CD14-positive monocyte (primary cell): ENCODE measurements at regions not wholly inside any gene's neighbourhood (a gene's known extent, or its start where the extent isn't known, plus 50 kb on each side); places are given as distances from the start of the nearest gene placed in this dataset.

ENCODE experiments used
- DNase-seq, 3 donors: peaks; one replicate each; pipeline ENCODE4 v3.0.0-alpha.2; 2011 to 2022
- H2AFZ ChIP-seq: 2 replicates; pipeline ENCODE4 v1.6.0; 2012; ENCODE audit warnings: mild to moderate bottlenecking, low read depth, low read length, inconsistent platforms; ENCODE audit not compliant: insufficient read depth, poor library complexity, severe bottlenecking
- H3K27ac ChIP-seq, 2 donors: 1 replicate in 1 of 2; 2 replicates in 1 of 2; pipeline ENCODE4 v1.5.1; 2012 to 2013; ENCODE audit warnings: low read length in 2 of 2, control low read depth in 1 of 2, inconsistent platforms in 1 of 2, low read depth in 1 of 2, mild to moderate bottlenecking in 1 of 2
- H3K27me3 ChIP-seq, 2 donors: one replicate each; pipeline versions ENCODE4 v1.6.0 to v1.6.1; 2011 to 2013; ENCODE audit warnings: low read length in 2 of 2; ENCODE audit not compliant: control insufficient read depth in 2 of 2, insufficient read depth in 2 of 2
- H3K36me3 ChIP-seq, 2 donors: replicated peaks in 1 of 2; 1 replicate in 1 of 2; 2 replicates in 1 of 2; pipeline versions ENCODE4 v1.5.1 to v1.6.1; 2012 to 2013; ENCODE audit warnings: low read length in 2 of 2, control low read depth in 1 of 2, inconsistent platforms in 1 of 2, mild to moderate bottlenecking in 1 of 2; ENCODE audit not compliant: insufficient read depth in 2 of 2, control insufficient read depth in 1 of 2
- H3K4me1 ChIP-seq, 2 donors: 1 replicate in 1 of 2; 2 replicates in 1 of 2; pipeline versions ENCODE4 v1.5.1 to v1.6.1; 2012 to 2013; ENCODE audit warnings: low read length in 2 of 2, control low read depth in 1 of 2, inconsistent platforms in 1 of 2, mild to moderate bottlenecking in 1 of 2, moderate library complexity in 1 of 2; ENCODE audit not compliant: insufficient read depth in 2 of 2, control insufficient read depth in 1 of 2
- H3K4me2 ChIP-seq: replicated peaks from 2 replicates; pipeline ENCODE3; 2012; ENCODE audit warnings: low read length, moderate library complexity, mild to moderate bottlenecking; ENCODE audit not compliant: poor library complexity, severe bottlenecking; ENCODE audit errors: extremely low read depth
- H3K4me3 ChIP-seq, 3 experiments: fragments of 200-600 bp in 1 of 3; sonication (generic) in 1 of 3; replicated peaks in 1 of 3; 1 replicate in 2 of 3; 2 replicates in 1 of 3; pipeline ENCODE4 v1.5.1; 2011 to 2013; ENCODE audit warnings: low read length in 3 of 3, mild to moderate bottlenecking in 3 of 3, control low read depth in 2 of 3, low read depth in 2 of 3, inconsistent platforms in 1 of 3, moderate library complexity in 1 of 3
- H3K79me2 ChIP-seq: 2 replicates; pipeline ENCODE4 v1.6.0; 2012; ENCODE audit warnings: mild to moderate bottlenecking, control low read depth, inconsistent platforms, low read length, moderate library complexity; ENCODE audit not compliant: insufficient read depth
- H3K9ac ChIP-seq: 2 replicates; pipeline ENCODE4 v1.6.0; 2017; ENCODE audit warnings: low read length, mild to moderate bottlenecking; ENCODE audit not compliant: insufficient read depth, poor library complexity, severe bottlenecking
- H3K9me3 ChIP-seq, 2 donors: replicated peaks in 1 of 2; 1 replicate in 1 of 2; 2 replicates in 1 of 2; pipeline versions ENCODE4 v1.5.1 to v1.6.1; 2012 to 2013; ENCODE audit warnings: low read length in 2 of 2, control low read depth in 1 of 2; ENCODE audit not compliant: control insufficient read depth in 1 of 2, insufficient read depth in 1 of 2
- H4K20me1 ChIP-seq: 2 replicates; pipeline ENCODE4 v1.6.0; 2012; ENCODE audit warnings: mild to moderate bottlenecking, low read length, control low read depth, moderate library complexity; ENCODE audit not compliant: insufficient read depth
- H3K27ac Mint-ChIP-seq, 7 donors: one replicate each; pipeline ENCODE4 v1.8.0; 2020; ENCODE audit warnings: mild to moderate bottlenecking in 7 of 7, mixed read lengths in 7 of 7, moderate library complexity in 6 of 7, inconsistent platforms in 2 of 7
- H3K27me3 Mint-ChIP-seq, 3 donors: one replicate each; pipeline ENCODE4 v1.8.0; 2021 to 2022; ENCODE audit warnings: low read depth in 3 of 3, mild to moderate bottlenecking in 3 of 3, mixed read lengths in 3 of 3, moderate library complexity in 3 of 3, inconsistent platforms in 1 of 3
- H3K36me3 Mint-ChIP-seq, 2 donors: one replicate each; pipeline ENCODE4 v1.8.0; 2020; ENCODE audit warnings: mixed read lengths in 2 of 2, inconsistent platforms in 1 of 2, mild to moderate bottlenecking in 1 of 2
- H3K4me1 Mint-ChIP-seq: one replicate; pipeline ENCODE4 v1.8.0; 2020; ENCODE audit warnings: mild to moderate bottlenecking, mixed read lengths
- H3K4me3 Mint-ChIP-seq, 2 donors: one replicate each; pipeline ENCODE4 v1.8.0; 2020; ENCODE audit warnings: mild to moderate bottlenecking in 2 of 2, mixed read lengths in 2 of 2, moderate library complexity in 1 of 2
- H3K9me3 Mint-ChIP-seq, 7 donors: one replicate each; pipeline ENCODE4 v1.8.0; 2020 to 2022; ENCODE audit warnings: mixed read lengths in 7 of 7, mild to moderate bottlenecking in 6 of 7, moderate library complexity in 6 of 7, inconsistent platforms in 2 of 7
- CTCF ChIP-seq: fragments of 200-600 bp; IDR thresholded peaks from one replicate; pipeline ENCODE4 v1.8.0; 2022; ENCODE audit warnings: antibody characterized with exemption, mild to moderate bottlenecking
- WGBS: methylation state at CpG from one replicate; pipeline ENCODE4 v1.1.5; 2013; ENCODE audit warnings: missing lambda C conversion rate; ENCODE audit not compliant: insufficient coverage; 5-methylcytosine and 5-hydroxymethylcytosine counted together
- intact Hi-C, 2 donors: fragments of 100-400 bp; cut with micrococcal nuclease; formaldehyde crosslinking; loops; one replicate each; pipeline versions ENCODE4 v1.15.0 to v1.15.1; 2023

GRCh38 chr16:24624102-24624501 is 84.7 kb downstream of the RBBP6 start:
- no peaks in the 10 kb centered on the region for H3K79me2 ChIP-seq
- H3K4me1 Mint-ChIP-seq: no peaks in the 10 kb centered on the region
- no peak overlapping the region for H3K4me3 ChIP-seq
- peaks cover 0 to 6% (median 2%) of the 10 kb centered on the region in 3 donors for H3K27me3 Mint-ChIP-seq
- no peak for DNase-seq
- H3K4me1 ChIP-seq: no peaks in the 10 kb centered on the region
- no peaks in the 10 kb centered on the region for H3K36me3 Mint-ChIP-seq
- no peak overlapping the region for H3K9ac ChIP-seq
- no peaks in the 10 kb centered on the region for H3K27me3 ChIP-seq
- no peaks in the 10 kb centered on the region for H3K36me3 ChIP-seq
- no peaks in the 10 kb centered on the region for H4K20me1 ChIP-seq
- WGBS: 90% methylated on average over 8 of the region's 9 CpGs
- no peak overlapping the region for H2AFZ ChIP-seq
- H3K27ac Mint-ChIP-seq: peak overlapping the region in 1 of 7 donors; percentile 13
- intact Hi-C loops: no loop called here
- TF ChIP-seq CTCF: no peak
- H3K9me3 ChIP-seq: no peaks in the 10 kb centered on the region
- H3K27ac ChIP-seq: no peak overlapping the region
- H3K4me2 ChIP-seq: no peak overlapping the region
- no peak overlapping the region for H3K4me3 Mint-ChIP-seq
- H3K9me3 Mint-ChIP-seq: no peaks in the 10 kb centered on the region

GRCh38 chr16:24626256-24626655 is 86.9 kb downstream of the RBBP6 start:
- no peaks in the 10 kb centered on the region for H3K27me3 ChIP-seq
- no peaks in the 10 kb centered on the region for H4K20me1 ChIP-seq
- H3K9me3 Mint-ChIP-seq: peaks cover 0 to 3% (median 0%) of the 10 kb centered on the region in 7 donors
- peaks cover 2 to 7% (median 2%) of the 10 kb centered on the region in 3 donors for H3K27me3 Mint-ChIP-seq
- TF ChIP-seq CTCF: no peak
- no CpG with 5 or more reads among the region's 2 CpGs for WGBS
- H3K79me2 ChIP-seq: no peaks in the 10 kb centered on the region
- no peak overlapping the region for H3K4me3 Mint-ChIP-seq
- H3K27ac ChIP-seq: no peak overlapping the region
- no peak overlapping the region for H3K9ac ChIP-seq
- H3K4me3 ChIP-seq: no peak overlapping the region
- H3K4me2 ChIP-seq: no peak overlapping the region
- no peaks in the 10 kb centered on the region for H3K36me3 ChIP-seq
- no peak overlapping the region for H2AFZ ChIP-seq
- no peaks in the 10 kb centered on the region for H3K36me3 Mint-ChIP-seq
- no peak overlapping the region for H3K27ac Mint-ChIP-seq
- no peaks in the 10 kb centered on the region for H3K9me3 ChIP-seq
- intact Hi-C loops: no loop called here
- no peaks in the 10 kb centered on the region for H3K4me1 ChIP-seq
- no peaks in the 10 kb centered on the region for H3K4me1 Mint-ChIP-seq
- no peak for DNase-seq
